Ascending aorta (tissue), 2 donors: ENCODE measurements at regions not wholly inside any gene's neighbourhood (a gene's known extent, or its start where the extent isn't known, plus 50 kb on each side); places are given as distances from the start of the nearest gene placed in this dataset.

Experiments
- DNase-seq, 2 donors: peaks; one replicate each; pipeline ENCODE4 v3.0.0-alpha.2; 2019; ENCODE audit warnings: low spot score in 2 of 2
- H3K27ac ChIP-seq, 2 donors: fragments of 200-600 bp; sonication (generic); one replicate each; pipeline ENCODE4 v1.5.1; 2016 to 2017; ENCODE audit warnings: mild to moderate bottlenecking in 1 of 2
- H3K27me3 ChIP-seq: fragments of 200-600 bp; sonication (generic); one replicate; pipeline ENCODE4 v1.5.1; 2017
- H3K36me3 ChIP-seq, 2 donors: fragments of 200-600 bp; sonication (generic); one replicate each; pipeline ENCODE4 v1.5.1; 2016
- H3K4me1 ChIP-seq, 2 donors: fragments of 200-600 bp; sonication (generic); one replicate each; pipeline ENCODE4 v1.5.1; 2016 to 2017; ENCODE audit warnings: mild to moderate bottlenecking in 1 of 2
- H3K4me3 ChIP-seq, 2 donors: fragments of 200-600 bp; sonication (generic); one replicate each; pipeline ENCODE4 v1.5.1; 2016 to 2017; ENCODE audit warnings: mild to moderate bottlenecking in 1 of 2
- H3K9me3 ChIP-seq, 2 donors: fragments of 200-600 bp; sonication (generic); one replicate each; pipeline ENCODE4 v1.5.1; 2016
- CTCF ChIP-seq, 3 experiments: fragments of 200-600 bp in 2 of 3; fragments of 450-650 bp in 1 of 3; sonication (generic) in 2 of 3; IDR thresholded peaks; one replicate each; pipeline ENCODE4 v1.5.1; 2016 to 2019; ENCODE audit warnings: antibody characterized with exemption in 3 of 3, mild to moderate bottlenecking in 1 of 3, moderate library complexity in 1 of 3
- intact Hi-C: fragments of 100-400 bp; cut with DNase I; formaldehyde crosslinking; loops from one replicate; pipeline ENCODE4 v1.15.1; 2023

GRCh38 chr14:87231336-87232026 is 761.5 kb downstream of the GALC start:
- Histone ChIP-seq H3K9me3 (no peaks in the 10 kb centered on the region), H3K27ac (no peak overlapping the region), H3K4me3 (no peak overlapping the region), H3K27me3 (no peaks in the 10 kb centered on the region), H3K4me1 (no peaks in the 10 kb centered on the region), H3K36me3 (no peaks in the 10 kb centered on the region)
- TF ChIP-seq CTCF (IDR thresholded peaks at IDR 0.05), result no peak
- no peak for DNase-seq
- intact Hi-C loops, result no loop called here

GRCh38 chr14:87230726-87231125 is 762.3 kb downstream of the GALC start:
- H3K4me1 ChIP-seq, result no peaks in the 10 kb centered on the region
- intact Hi-C loops, result no loop called here

GRCh38 chr14:87229131-87229530 is 763.9 kb downstream of the GALC start:
- TF ChIP-seq CTCF (IDR thresholded peaks at IDR 0.05), result no peak
- DNase-seq, result no peak
- intact Hi-C loops, result no loop called here
- H3K36me3 ChIP-seq, result no peaks in the 10 kb centered on the region
- H3K27me3 ChIP-seq, result no peaks in the 10 kb centered on the region
- H3K9me3 ChIP-seq, result no peaks in the 10 kb centered on the region
- H3K4me1 ChIP-seq, result no peaks in the 10 kb centered on the region
- H3K4me3 ChIP-seq, result no peak overlapping the region
- H3K27ac ChIP-seq, result no peak overlapping the region

More at GRCh38 chr14:87230726-87231125, 762.3 kb downstream of the GALC start:
- no peak for TF ChIP-seq CTCF (IDR thresholded peaks at IDR 0.05)
- Histone ChIP-seq H3K36me3 (no peaks in the 10 kb centered on the region), H3K4me3 (no peak overlapping the region), H3K9me3 (no peaks in the 10 kb centered on the region), H3K27ac (no peak overlapping the region), H3K27me3 (no peaks in the 10 kb centered on the region)
- DNase-seq, result no peak

GRCh38 chr14:87217023-87217422 is 776.0 kb downstream of the GALC start:
- no peak for DNase-seq
- Histone ChIP-seq H3K4me1 (no peaks in the 10 kb centered on the region), H3K9me3 (no peaks in the 10 kb centered on the region), H3K4me3 (no peak overlapping the region), H3K36me3 (no peaks in the 10 kb centered on the region), H3K27ac (no peak overlapping the region), H3K27me3 (no peaks in the 10 kb centered on the region)
- intact Hi-C loops, result no loop called here
- TF ChIP-seq CTCF (IDR thresholded peaks at IDR 0.05), result no peak

- no peak for DNase-seq
- no peak for TF ChIP-seq CTCF (IDR thresholded peaks at IDR 0.05)
- H3K36me3 ChIP-seq, result no peaks in the 10 kb centered on the region
- no peaks in the 10 kb centered on the region for H3K4me1 ChIP-seq
- intact Hi-C loops, result no loop called here
- H3K4me3 ChIP-seq, result no peak overlapping the region
- no peaks in the 10 kb centered on the region for H3K27me3 ChIP-seq
- H3K27ac ChIP-seq, result no peak overlapping the region
- H3K9me3 ChIP-seq, result no peaks in the 10 kb centered on the region
Observed at GRCh38 chr14:87214558-87214957, 778.4 kb downstream of the GALC start.

GRCh38 chr14:87207756-87208155 is 785.2 kb downstream of the GALC start:
- DNase-seq, result no peak
- Histone ChIP-seq H3K9me3 (no peaks in the 10 kb centered on the region), H3K27ac (no peak overlapping the region), H3K36me3 (no peaks in the 10 kb centered on the region), H3K27me3 (no peaks in the 10 kb centered on the region), H3K4me1 (no peaks in the 10 kb centered on the region), H3K4me3 (no peak overlapping the region)
- no peak for TF ChIP-seq CTCF (IDR thresholded peaks at IDR 0.05)
- intact Hi-C loops, result no loop called here
